ENCODE measurements at regions not wholly inside any gene's neighbourhood (a gene's known extent, or its start where the extent isn't known, plus 50 kb on each side); places are given as distances from the start of the nearest gene placed in this dataset.

GRCh38 chr4:23225564-23225963, 532.8 kb downstream of the GBA3 start:
- Histone ChIP-seq H3K4me3 (no peak overlapping the region), H3K27ac (replicated peaks in 1 of 4) (no peak overlapping the region), H3K27me3 (no peaks in the 10 kb centered on the region), H3K36me3 (no peaks in the 10 kb centered on the region), H3K9me3 (no peaks in the 10 kb centered on the region), H3K4me1 (no peaks in the 10 kb centered on the region)
- intact Hi-C loops (cut with DNase I): no loop called here
- 55% methylated on average over 1 of the region's 1 CpG for WGBS
- TF ChIP-seq POLR2A (IDR thresholded peaks at IDR 0.05; ENCODE audit: low read depth) (no peak), POLR2AphosphoS5 (IDR thresholded peaks at IDR 0.05) (no peak), EP300 (IDR thresholded peaks at IDR 0.05) (no peak), CTCF (IDR thresholded peaks at IDR 0.05) (no peak)
- no peak for DNase-seq (ENCODE audit: extremely low spot score)

GRCh38 chr4:23224684-23225420, 532.1 kb downstream of the GBA3 start:
- no peak overlapping the region for H3K27ac ChIP-seq (replicated peaks in 1 of 4)
- WGBS: 53% methylated on average over 4 of the region's 4 CpGs
- H3K4me1 ChIP-seq: no peaks in the 10 kb centered on the region
- no peaks in the 10 kb centered on the region for H3K36me3 ChIP-seq
- H3K4me3 ChIP-seq: no peak overlapping the region
- no peaks in the 10 kb centered on the region for H3K27me3 ChIP-seq
- intact Hi-C loops (cut with DNase I): no loop called here
- H3K9me3 ChIP-seq: no peaks in the 10 kb centered on the region
- no peak for DNase-seq (ENCODE audit: extremely low spot score)
- TF ChIP-seq CTCF (IDR thresholded peaks at IDR 0.05) (no peak), POLR2A (IDR thresholded peaks at IDR 0.05; ENCODE audit: low read depth) (no peak), EP300 (IDR thresholded peaks at IDR 0.05) (no peak), POLR2AphosphoS5 (IDR thresholded peaks at IDR 0.05) (no peak)

- Histone ChIP-seq H3K36me3 (no peaks in the 10 kb centered on the region), H3K9me3 (no peaks in the 10 kb centered on the region), H3K27ac (replicated peaks in 1 of 4) (no peak overlapping the region), H3K27me3 (no peaks in the 10 kb centered on the region), H3K4me3 (no peak overlapping the region), H3K4me1 (no peaks in the 10 kb centered on the region)
- DNase-seq (ENCODE audit: extremely low spot score): no peak
- 63% methylated on average over 2 of the region's 2 CpGs for WGBS
- intact Hi-C loops (cut with DNase I): no loop called here
- TF ChIP-seq CTCF (IDR thresholded peaks at IDR 0.05): no peak
- TF ChIP-seq POLR2AphosphoS5 (IDR thresholded peaks at IDR 0.05): no peak
- no peak for TF ChIP-seq POLR2A (IDR thresholded peaks at IDR 0.05; ENCODE audit: low read depth)
- no peak for TF ChIP-seq EP300 (IDR thresholded peaks at IDR 0.05)
Observed at GRCh38 chr4:23220911-23221310, 528.2 kb downstream of the GBA3 start.

DNA sequence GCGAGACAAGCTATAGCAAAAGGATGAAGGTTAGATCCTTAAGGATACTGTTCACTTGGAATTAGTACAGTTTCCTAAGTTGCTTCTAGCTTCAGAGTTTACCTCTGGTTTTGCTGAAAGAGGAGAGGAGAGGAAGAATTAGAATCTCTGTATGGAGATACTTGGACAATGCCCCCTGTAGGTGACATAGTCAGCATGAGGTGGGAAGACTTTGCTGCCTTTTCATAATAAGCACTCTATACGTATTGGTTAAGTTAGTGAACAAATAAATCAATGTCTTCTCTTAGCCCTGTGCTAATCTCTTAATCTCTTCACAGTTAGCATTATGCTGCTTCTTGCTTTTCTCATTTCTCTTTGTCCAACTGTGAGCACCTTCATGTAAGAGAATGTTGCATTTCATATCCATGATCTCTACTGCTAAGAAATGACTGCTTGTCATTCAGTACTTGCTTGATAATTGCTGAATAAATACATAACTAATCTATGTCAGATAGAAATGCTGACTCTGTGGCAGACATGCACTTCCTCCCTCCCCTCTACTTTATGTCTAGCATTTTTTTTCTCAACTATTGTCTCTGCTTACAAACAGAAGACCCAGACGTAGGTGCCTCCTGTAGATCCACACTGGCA, 527.2 kb downstream of the GBA3 start:
- H3K4me1 ChIP-seq: no peaks in the 10 kb centered on the region
- WGBS: 67% methylated on average over 3 of the region's 3 CpGs
- intact Hi-C loops (cut with DNase I): no loop called here
- H3K36me3 ChIP-seq: no peaks in the 10 kb centered on the region
- DNase-seq (ENCODE audit: extremely low spot score): no peak
- TF ChIP-seq CTCF (IDR thresholded peaks at IDR 0.05) (no peak), POLR2A (IDR thresholded peaks at IDR 0.05; ENCODE audit: low read depth) (no peak), EP300 (IDR thresholded peaks at IDR 0.05) (no peak), POLR2AphosphoS5 (IDR thresholded peaks at IDR 0.05) (no peak)
- H3K27ac ChIP-seq (replicated peaks in 1 of 4): no peak overlapping the region
- no peaks in the 10 kb centered on the region for H3K27me3 ChIP-seq
- H3K9me3 ChIP-seq: no peaks in the 10 kb centered on the region
- no peak overlapping the region for H3K4me3 ChIP-seq

All from esophagus muscularis mucosa (tissue), 4 donors.